ENCODE measurements at regions not wholly inside any gene's neighbourhood (a gene's known extent, or its start where the extent isn't known, plus 50 kb on each side); places are given as distances from the start of the nearest gene placed in this dataset.
A peak's percentile ranks its signal among the peaks of the same experiment; 100 is the strongest.
"Not testable (repeated sequence)": the region's sequence is repeated elsewhere in the genome, so short reads cannot be mapped to it uniquely, and the experiment has no call there.

DNA sequence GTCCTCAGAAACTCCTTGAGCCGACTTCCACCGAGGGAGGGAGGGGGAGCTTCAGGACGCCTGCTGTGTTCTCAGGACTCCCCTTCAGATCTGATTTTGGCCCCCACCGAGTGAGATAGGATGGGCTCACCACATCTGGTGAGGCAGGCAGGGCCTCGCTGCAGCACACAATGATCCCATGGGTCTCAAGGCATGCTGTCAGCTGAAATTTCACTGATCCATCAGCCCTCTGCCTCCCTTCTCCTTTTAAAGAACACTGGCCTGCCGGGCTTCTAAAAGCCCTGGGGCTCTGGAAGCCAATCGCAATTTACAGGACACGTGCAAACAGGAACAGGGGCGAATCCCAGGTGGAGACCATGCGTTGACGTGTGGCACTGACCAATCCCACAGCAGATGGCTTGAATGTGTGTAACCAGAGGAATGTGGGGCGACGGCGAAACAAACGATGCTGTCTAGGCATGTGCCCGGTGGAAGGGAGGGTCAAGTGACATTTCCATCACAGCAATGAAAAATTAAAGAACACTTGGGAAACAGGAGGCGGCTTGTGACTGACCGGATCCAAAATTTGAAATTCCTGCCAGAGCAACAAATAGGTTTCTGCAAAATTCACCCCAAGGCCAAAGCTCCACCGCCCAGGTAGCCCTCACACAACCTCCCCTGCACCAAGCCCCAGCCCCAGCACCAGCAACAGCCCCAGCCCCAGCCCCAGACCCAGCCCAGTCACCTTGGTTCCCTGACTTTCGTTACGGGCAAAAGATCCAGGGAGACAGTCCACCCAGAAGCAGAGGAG is 167.1 kb upstream of the ZNF337 start:
- H3K4me3 Mint-ChIP-seq (ENCODE audit: unreplicated experiment), result peak overlapping the region; percentile 83
- Histone ChIP-seq H3K9me3 (ENCODE audit: insufficient read depth, low read depth, low read length) (no peaks in the 10 kb centered on the region), H3K4me2 (ENCODE audit: low read length) (peak overlapping the region; percentile 85), H3K27me3 (ENCODE audit: insufficient read depth, low read length) (peaks cover 49% of the 10 kb centered on the region), H3K79me2 (ENCODE audit: insufficient read depth, low read length) (no peaks in the 10 kb centered on the region), H4K20me1 (ENCODE audit: insufficient read depth, low read length) (peaks cover 9% of the 10 kb centered on the region), H3K36me3 (ENCODE audit: insufficient read depth, low read length) (no peaks in the 10 kb centered on the region), H3K4me1 (ENCODE audit: insufficient read depth, low read length) (peaks cover 17% of the 10 kb centered on the region), H3K27ac (ENCODE audit: low read depth, low read length) (no peak overlapping the region), H3K9ac (ENCODE audit: low read length) (peak overlapping the region; percentile 41), H2AFZ (ENCODE audit: low read depth, low read length) (peak overlapping the region; percentile 80), H3K4me3 (ENCODE audit: insufficient read depth, low read depth, low read length) (peak overlapping the region; percentile 36)
- no peak overlapping the region for H3K27ac Mint-ChIP-seq (ENCODE audit: unreplicated experiment)
- no peak for DNase-seq (ENCODE audit: low read depth)
- peaks cover 3% of the 10 kb centered on the region for H3K4me1 Mint-ChIP-seq (ENCODE audit: low read depth, unreplicated experiment)
- H3K27me3 Mint-ChIP-seq (ENCODE audit: low read depth, unreplicated experiment), result peaks cover 69% of the 10 kb centered on the region
- H3K9me3 Mint-ChIP-seq (ENCODE audit: unreplicated experiment), result peaks cover 6% of the 10 kb centered on the region
- H3K36me3 Mint-ChIP-seq (ENCODE audit: low read depth, unreplicated experiment), result no peaks in the 10 kb centered on the region
- TF ChIP-seq EZH2 (IDR thresholded peaks at IDR 0.05; ENCODE audit: insufficient read depth, low read length), result no peak
- TF ChIP-seq, protein P1, sequence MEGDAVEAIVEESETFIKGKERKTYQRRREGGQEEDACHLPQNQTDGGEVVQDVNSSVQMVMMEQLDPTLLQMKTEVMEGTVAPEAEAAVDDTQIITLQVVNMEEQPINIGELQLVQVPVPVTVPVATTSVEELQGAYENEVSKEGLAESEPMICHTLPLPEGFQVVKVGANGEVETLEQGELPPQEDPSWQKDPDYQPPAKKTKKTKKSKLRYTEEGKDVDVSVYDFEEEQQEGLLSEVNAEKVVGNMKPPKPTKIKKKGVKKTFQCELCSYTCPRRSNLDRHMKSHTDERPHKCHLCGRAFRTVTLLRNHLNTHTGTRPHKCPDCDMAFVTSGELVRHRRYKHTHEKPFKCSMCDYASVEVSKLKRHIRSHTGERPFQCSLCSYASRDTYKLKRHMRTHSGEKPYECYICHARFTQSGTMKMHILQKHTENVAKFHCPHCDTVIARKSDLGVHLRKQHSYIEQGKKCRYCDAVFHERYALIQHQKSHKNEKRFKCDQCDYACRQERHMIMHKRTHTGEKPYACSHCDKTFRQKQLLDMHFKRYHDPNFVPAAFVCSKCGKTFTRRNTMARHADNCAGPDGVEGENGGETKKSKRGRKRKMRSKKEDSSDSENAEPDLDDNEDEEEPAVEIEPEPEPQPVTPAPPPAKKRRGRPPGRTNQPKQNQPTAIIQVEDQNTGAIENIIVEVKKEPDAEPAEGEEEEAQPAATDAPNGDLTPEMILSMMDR (IDR thresholded peaks at IDR 0.05; ENCODE audit: insufficient read depth, low read depth, low read length), result no peak
- FAIRE-seq, result no peak

DNA sequence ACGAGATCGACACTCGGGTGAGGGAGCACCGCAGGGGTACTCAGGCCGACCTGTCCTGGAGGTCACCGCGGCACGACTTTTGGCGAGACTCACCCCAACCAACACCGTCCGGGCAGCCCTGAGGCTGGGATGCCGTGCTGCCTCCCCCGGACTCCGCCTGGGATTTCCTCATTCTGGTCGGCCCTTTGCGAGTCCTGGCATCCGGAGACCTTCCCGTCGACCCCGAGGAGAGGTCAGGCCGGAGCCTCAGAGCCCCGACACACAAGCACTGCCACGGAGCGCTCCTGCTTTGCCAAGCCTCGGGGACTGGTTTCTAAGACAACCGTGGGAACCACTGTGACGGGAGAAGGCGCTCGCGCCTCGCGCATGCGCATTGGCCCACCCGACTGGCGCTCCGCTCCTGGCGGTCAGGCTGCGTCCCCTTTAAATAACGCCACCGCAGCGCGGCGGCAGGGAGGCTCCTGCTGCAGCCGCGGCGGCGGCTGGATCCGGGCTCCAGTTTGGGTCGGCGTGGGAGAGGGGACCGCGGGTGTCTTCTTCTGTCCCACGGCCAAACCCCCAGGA is 166.4 kb upstream of the ZNF337 start:
- H3K27ac ChIP-seq (ENCODE audit: low read depth, low read length); FAIRE-seq; H3K4me1 Mint-ChIP-seq (ENCODE audit: low read depth, unreplicated experiment); H3K36me3 ChIP-seq (ENCODE audit: insufficient read depth, low read length); H3K9me3 Mint-ChIP-seq (ENCODE audit: unreplicated experiment); H3K79me2 ChIP-seq (ENCODE audit: insufficient read depth, low read length); H3K27ac Mint-ChIP-seq (ENCODE audit: unreplicated experiment); H4K20me1 ChIP-seq (ENCODE audit: insufficient read depth, low read length); H3K9me3 ChIP-seq (ENCODE audit: insufficient read depth, low read depth, low read length); H3K36me3 Mint-ChIP-seq (ENCODE audit: low read depth, unreplicated experiment): not testable (repeated sequence)
- Histone ChIP-seq H3K4me1 (ENCODE audit: insufficient read depth, low read length) (peaks cover 22% of the 10 kb centered on the region), H3K9ac (ENCODE audit: low read length) (peak overlapping the region; percentile 41), H2AFZ (ENCODE audit: low read depth, low read length) (peak overlapping the region; percentile 80), H3K4me3 (ENCODE audit: insufficient read depth, low read depth, low read length) (peak overlapping the region; percentile 36), H3K4me2 (ENCODE audit: low read length) (peak overlapping the region; percentile 85), H3K27me3 (ENCODE audit: insufficient read depth, low read length) (peaks cover 54% of the 10 kb centered on the region)
- peak; percentile 42 for DNase-seq (ENCODE audit: low read depth)
- Mint-ChIP-seq H3K27me3 (ENCODE audit: low read depth, unreplicated experiment) (peaks cover 68% of the 10 kb centered on the region), H3K4me3 (ENCODE audit: unreplicated experiment) (peak overlapping the region; percentile 85)

DNA sequence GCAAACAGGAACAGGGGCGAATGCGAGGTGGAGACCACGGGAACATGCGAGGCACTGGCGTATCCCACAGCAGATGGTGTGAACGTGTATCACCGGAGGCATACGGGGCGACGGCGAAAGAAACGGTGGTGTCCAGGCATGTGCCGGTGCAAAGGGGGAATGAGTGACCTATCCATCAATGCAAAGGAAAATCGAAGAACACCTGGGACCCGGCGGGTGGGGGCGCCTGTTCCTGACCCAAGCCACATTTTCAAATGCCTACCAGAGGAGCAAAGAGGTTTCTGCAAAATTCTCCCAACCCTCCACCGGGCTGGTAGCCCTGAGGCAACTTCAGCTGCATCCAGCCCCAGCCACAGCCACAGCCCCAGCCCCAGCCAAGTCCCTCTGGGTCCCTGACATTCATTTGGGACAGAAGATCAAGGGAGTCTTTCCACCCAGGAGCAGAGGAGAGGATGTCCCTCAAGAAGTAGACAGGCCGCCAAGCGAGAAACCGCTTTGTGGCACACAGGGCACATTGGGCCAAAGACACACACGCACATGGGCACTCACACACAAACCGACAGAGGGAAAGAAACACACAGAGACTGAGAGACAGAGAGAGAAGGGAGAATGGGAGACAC is 164.0 kb upstream of the ZNF337 start:
- Mint-ChIP-seq H3K27ac (ENCODE audit: unreplicated experiment) (no peak overlapping the region), H3K9me3 (ENCODE audit: unreplicated experiment) (peaks cover 4% of the 10 kb centered on the region), H3K4me3 (ENCODE audit: unreplicated experiment) (peak overlapping the region; percentile 85), H3K36me3 (ENCODE audit: low read depth, unreplicated experiment) (peaks cover 2% of the 10 kb centered on the region), H3K27me3 (ENCODE audit: low read depth, unreplicated experiment) (peaks cover 70% of the 10 kb centered on the region), H3K4me1 (ENCODE audit: low read depth, unreplicated experiment) (peaks cover 3% of the 10 kb centered on the region)
- Histone ChIP-seq H3K36me3 (ENCODE audit: insufficient read depth, low read length) (no peaks in the 10 kb centered on the region), H3K9me3 (ENCODE audit: insufficient read depth, low read depth, low read length) (peaks cover under 1% of the 10 kb centered on the region), H3K79me2 (ENCODE audit: insufficient read depth, low read length) (no peaks in the 10 kb centered on the region), H3K9ac (ENCODE audit: low read length) (no peak overlapping the region), H3K4me3 (ENCODE audit: insufficient read depth, low read depth, low read length) (peak overlapping the region; percentile 23), H3K27me3 (ENCODE audit: insufficient read depth, low read length) (peaks cover 64% of the 10 kb centered on the region), H3K4me1 (ENCODE audit: insufficient read depth, low read length) (peaks cover 24% of the 10 kb centered on the region), H2AFZ (ENCODE audit: low read depth, low read length) (no peak overlapping the region), H3K4me2 (ENCODE audit: low read length) (peak overlapping the region; percentile 85), H3K27ac (ENCODE audit: low read depth, low read length) (no peak overlapping the region), H4K20me1 (ENCODE audit: insufficient read depth, low read length) (peaks cover 9% of the 10 kb centered on the region)
- TF ChIP-seq, protein P1 (IDR thresholded peaks at IDR 0.05; ENCODE audit: insufficient read depth, low read depth, low read length), result no peak
- TF ChIP-seq EZH2 (IDR thresholded peaks at IDR 0.05; ENCODE audit: insufficient read depth, low read length), result peak; percentile 16
- no peak for FAIRE-seq
- no peak for DNase-seq (ENCODE audit: low read depth)
